HG02840 (cell line): ENCODE measurements at regions not wholly inside any gene's neighbourhood (a gene's known extent, or its start where the extent isn't known, plus 50 kb on each side); places are given as distances from the start of the nearest gene placed in this dataset.
"Not testable (repeated sequence)": the region's sequence is repeated elsewhere in the genome, so short reads cannot be mapped to it uniquely, and the experiment has no call there.

Experiments
- ATAC-seq: cut with Tn5 transposase; IDR thresholded peaks from one replicate; pipeline ENCODE4 v1.9.1; 2021; ENCODE audit warnings: mild to moderate bottlenecking, moderate library complexity, moderate number of reproducible peaks; ENCODE audit not compliant: unreplicated experiment, low FRiP score

DNA sequence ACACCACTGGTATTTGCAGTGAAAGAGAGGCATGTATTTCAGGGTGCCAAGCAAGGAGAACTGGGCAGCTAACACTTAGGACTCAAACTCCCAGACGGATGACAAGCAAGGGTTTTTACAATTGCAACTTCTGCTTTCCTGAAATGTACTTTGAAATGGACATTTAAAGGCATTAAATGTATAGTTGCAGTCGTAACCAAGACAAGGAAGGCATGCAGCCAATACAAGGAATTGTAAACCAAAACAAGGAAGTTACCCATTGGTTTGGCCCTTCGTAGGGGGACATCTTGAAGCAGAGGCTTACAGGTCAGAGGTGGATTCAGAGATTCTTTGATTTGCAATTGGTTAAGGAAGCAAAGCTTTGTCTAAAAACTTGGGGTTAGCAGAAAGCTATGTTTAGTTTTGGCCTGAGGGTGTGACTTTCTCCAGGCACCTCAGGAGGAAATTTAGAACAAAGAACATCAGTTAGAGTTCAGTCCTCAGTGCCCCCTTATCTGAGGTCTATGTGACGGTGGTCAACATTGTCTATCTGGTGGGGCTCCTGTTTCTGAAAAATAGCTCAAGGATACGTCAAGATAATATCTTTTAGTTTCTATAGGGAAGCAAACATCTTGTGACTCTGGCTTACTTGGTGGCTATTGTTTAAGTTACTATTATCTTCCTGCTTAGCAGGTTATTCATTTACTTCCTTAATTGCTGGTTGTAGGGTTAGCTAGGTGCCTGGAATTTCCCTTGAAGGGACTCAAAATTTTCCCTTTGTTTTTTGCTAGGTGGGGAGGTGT lies 266.0 kb downstream of the CD83 start:
- no peak for ATAC-seq

GRCh38 chr6:14384175-14384949 lies 266.8 kb downstream of the CD83 start:
- no peak for ATAC-seq

- ATAC-seq = no peak
Measured at GRCh38 chr6:14386263-14386662, 268.7 kb downstream of the CD83 start.

GRCh38 chr6:14386668-14387067 lies 269.1 kb downstream of the CD83 start:
- ATAC-seq = no peak

DNA sequence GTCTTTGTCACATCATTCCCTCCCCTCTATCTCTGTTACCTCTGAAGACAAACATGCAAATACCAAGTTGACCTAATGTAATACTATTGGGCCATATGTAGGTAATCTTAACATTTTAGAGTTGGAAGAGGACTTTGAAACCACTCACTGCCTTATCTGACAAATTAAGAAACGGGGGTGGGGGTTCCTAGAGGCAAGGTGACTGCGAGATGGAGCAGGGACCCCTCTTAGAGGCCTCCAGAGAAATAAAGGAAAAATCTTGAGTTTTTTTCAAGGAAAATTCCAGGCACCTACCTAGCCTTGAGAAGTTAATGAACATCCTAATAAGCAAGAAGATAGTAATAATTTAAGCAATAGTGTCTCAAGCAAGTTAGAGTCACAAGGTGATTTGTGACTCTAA lies 270.8 kb downstream of the CD83 start:
- no peak for ATAC-seq

- not testable (repeated sequence) for ATAC-seq
Measured at GRCh38 chr6:14389776-14390175, 272.2 kb downstream of the CD83 start.

DNA sequence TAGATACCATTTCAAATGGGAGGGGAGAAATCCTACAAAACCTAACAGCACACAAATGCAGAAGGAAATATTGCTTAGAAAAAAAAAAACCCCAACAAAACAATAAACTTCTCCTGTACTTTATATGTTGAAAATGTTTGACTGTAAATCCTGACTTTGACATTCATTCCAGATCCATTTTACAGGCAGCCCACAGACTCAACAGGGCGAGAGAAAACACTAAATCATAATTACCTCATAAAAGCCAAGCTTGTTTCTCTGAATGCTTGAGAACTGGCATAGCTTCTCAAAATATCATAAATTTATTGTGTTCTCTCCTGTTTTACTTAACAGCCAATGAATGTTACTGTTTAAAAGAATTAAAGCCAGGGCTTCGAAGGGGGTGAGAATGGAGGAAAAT lies 273.2 kb downstream of the CD83 start:
- no peak for ATAC-seq

DNA sequence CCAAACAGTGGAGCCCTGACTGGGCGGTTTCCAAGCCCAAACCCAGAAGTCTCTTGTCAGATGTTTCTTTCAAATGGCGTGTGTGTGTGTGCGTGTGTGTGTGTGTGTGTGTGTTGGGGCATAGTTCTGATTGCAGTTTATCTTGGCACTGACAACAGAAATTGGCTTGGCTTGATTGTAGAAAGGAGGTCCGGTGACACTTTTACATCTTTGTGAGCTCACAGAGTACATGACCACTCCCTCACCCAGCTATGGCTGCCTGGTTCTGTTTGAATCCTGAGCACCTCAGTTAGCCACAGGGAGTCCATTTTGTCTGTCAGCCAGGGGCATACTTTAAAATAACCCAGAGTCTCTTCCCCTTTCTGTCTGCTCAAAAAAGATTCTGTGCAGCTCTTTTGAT lies 276.3 kb downstream of the CD83 start:
- ATAC-seq = no peak

DNA sequence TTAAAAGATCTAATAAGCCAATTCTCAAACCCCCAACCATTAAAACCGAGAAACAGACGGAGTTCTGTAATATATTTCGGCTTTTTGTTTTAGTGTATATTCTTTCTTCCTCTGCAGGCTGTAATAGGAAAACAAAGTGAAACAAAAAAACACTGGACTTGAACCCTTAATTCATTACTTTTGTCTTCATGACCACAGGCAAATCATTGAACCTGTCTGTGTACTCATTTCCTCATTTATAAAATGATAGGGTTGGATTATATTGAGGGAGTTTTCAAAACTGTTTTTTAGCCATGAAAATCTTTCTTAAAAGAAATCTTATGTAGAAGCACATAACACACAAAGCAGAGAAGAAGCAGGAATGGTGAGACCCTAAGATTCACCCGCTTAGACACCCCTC lies 278.8 kb downstream of the CD83 start:
- no peak for ATAC-seq

- no peak for ATAC-seq
Measured at GRCh38 chr6:14396826-14397517, 279.4 kb downstream of the CD83 start.

GRCh38 chr6:14397518-14397901 lies 279.9 kb downstream of the CD83 start:
- no peak for ATAC-seq

DNA sequence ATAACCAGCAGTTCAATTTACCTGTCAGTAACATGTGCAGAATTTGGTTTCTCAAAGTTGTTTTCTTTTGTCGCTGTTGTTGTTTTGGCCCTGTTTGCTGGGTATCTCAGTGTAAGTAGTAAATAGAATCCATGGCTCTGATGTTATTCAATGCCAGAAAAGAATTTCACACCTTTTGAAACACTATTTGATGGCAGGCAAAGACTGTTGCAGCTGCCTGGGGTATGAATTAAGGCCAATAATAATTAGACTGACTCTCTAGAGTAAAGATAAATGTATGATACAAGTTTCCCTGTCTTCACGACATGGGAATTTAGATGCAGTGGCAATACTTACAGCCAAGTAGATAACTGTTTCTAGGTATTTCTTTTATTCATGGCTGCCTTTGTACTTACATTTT lies 281.4 kb downstream of the CD83 start:
- no peak for ATAC-seq

GRCh38 chr6:14399635-14400034 lies 282.1 kb downstream of the CD83 start:
- ATAC-seq = no peak

DNA sequence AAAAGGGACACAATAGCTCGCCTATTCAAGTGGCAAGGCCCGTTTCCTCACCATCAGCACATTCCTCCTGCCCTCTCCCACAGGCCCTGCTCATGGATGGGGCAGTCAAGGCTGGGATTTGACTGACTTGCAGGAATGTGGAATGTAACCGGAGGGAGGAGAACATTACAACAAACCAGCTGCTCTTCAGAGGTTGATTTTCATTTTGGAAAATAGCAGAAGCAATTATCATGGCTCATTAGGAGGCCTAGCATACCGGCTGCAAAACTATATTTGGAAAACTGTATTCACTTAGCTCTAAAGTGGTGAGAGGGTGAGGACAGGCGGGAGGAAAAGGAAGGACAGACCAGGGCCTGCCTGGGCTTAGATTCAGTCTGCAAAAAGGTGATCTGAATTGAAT lies 283.7 kb downstream of the CD83 start:
- no peak for ATAC-seq

DNA sequence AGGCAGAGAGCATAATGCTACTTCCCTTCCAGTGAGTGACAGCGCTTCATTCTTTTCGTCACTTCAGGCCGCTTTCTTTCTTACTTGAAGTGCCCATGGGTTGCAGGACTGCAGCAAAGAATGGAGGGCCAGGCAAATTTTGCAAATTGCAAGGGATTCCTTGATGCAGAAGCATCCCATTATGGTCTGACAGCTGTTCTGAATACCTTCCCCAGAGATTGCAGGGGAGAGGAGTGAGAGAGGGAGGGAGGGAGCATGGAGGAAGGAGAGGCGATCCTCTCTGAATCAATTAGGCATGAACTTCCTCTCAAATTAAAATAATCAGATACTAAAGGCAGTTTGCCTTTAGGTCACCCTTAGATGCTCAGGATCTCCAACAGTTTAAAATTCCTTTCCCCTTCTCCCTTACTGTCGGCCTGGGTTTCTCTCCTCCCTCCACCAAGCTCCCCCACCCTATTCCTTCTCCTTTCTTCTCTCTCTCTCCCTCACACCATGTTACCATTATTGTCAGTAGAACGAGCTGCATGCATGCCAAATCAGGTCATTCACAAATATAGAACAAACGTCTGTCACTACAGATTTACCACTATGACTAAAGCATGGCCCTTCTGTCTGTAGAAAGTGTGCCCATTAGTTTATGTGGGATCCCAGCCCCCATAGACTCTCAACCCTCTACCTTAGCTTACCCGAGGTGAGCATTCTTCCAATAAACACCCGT lies 289.2 kb downstream of the CD83 start:
- ATAC-seq = no peak

- no peak for ATAC-seq
Measured at GRCh38 chr6:14408446-14408845, 290.9 kb downstream of the CD83 start.

- ATAC-seq = no peak
Measured at GRCh38 chr6:14412026-14412425, 294.5 kb downstream of the CD83 start.

GRCh38 chr6:14415452-14415851 lies 297.9 kb downstream of the CD83 start:
- ATAC-seq = no peak

GRCh38 chr6:14417377-14417776 lies 299.8 kb downstream of the CD83 start:
- ATAC-seq = no peak

GRCh38 chr6:14419224-14419623 lies 301.7 kb downstream of the CD83 start:
- ATAC-seq = not testable (repeated sequence)

GRCh38 chr6:14422061-14422460 lies 304.5 kb downstream of the CD83 start:
- no peak for ATAC-seq
